Epithelial cell of esophagus (primary cell): ENCODE measurements at regions not wholly inside any gene's neighbourhood (a gene's known extent, or its start where the extent isn't known, plus 50 kb on each side); places are given as distances from the start of the nearest gene placed in this dataset.

ENCODE experiments used
- DNase-seq: peaks from one replicate; pipeline ENCODE4 v3.0.0; 2010; ENCODE audit warnings: low read depth
- H3K4me3 ChIP-seq: 2 replicates; pipeline ENCODE4 v1.5.1; 2011; ENCODE audit warnings: mild to moderate bottlenecking, low read length, control low read depth
- CTCF ChIP-seq: IDR thresholded peaks from 2 replicates; pipeline ENCODE4 v1.5.1; 2011; ENCODE audit warnings: low read depth, mild to moderate bottlenecking, low read length, control low read depth, inconsistent platforms; ENCODE audit not compliant: insufficient read depth; ENCODE audit errors: missing control alignments

GRCh38 chr20:23227274-23227673 lies 123.3 kb upstream of the NXT1 start:
- TF ChIP-seq CTCF = no peak
- DNase-seq = no peak
- no peak overlapping the region for H3K4me3 ChIP-seq

GRCh38 chr20:23226612-23227265 lies 123.9 kb upstream of the NXT1 start:
- no peak for DNase-seq
- no peak overlapping the region for H3K4me3 ChIP-seq
- no peak for TF ChIP-seq CTCF

GRCh38 chr20:23225407-23226060 lies 125.1 kb upstream of the NXT1 start:
- no peak for TF ChIP-seq CTCF
- H3K4me3 ChIP-seq = no peak overlapping the region
- DNase-seq = peak; percentile 97

GRCh38 chr20:23224806-23225205 lies 125.8 kb upstream of the NXT1 start:
- H3K4me3 ChIP-seq = no peak overlapping the region
- no peak for TF ChIP-seq CTCF
- DNase-seq = no peak

- DNase-seq = no peak
- no peak overlapping the region for H3K4me3 ChIP-seq
- no peak for TF ChIP-seq CTCF
Observed at GRCh38 chr20:23223908-23224580, 126.5 kb upstream of the NXT1 start.

GRCh38 chr20:23222531-23223200 lies 127.9 kb upstream of the NXT1 start:
- no peak overlapping the region for H3K4me3 ChIP-seq
- no peak for DNase-seq
- TF ChIP-seq CTCF = no peak
